HFFc6 (cell line): ENCODE measurements at regions not wholly inside any gene's neighbourhood (a gene's known extent, or its start where the extent isn't known, plus 50 kb on each side); places are given as distances from the start of the nearest gene placed in this dataset.
"Not testable (repeated sequence)": the region's sequence is repeated elsewhere in the genome, so short reads cannot be mapped to it uniquely, and the experiment has no call there.

Experiments
- DNase-seq: peaks from one replicate; pipeline ENCODE4 v3.0.0-alpha.2; 2018
- H3K27ac Mint-ChIP-seq: 2 replicates; pipeline ENCODE4 v1.8.0; 2020; ENCODE audit warnings: mild to moderate bottlenecking, mixed read lengths
- H3K27me3 Mint-ChIP-seq: 2 replicates; pipeline ENCODE4 v1.8.0; 2021; ENCODE audit warnings: mild to moderate bottlenecking, moderate library complexity, mixed read lengths; ENCODE audit not compliant: insufficient read depth
- H3K36me3 Mint-ChIP-seq: 2 replicates; pipeline ENCODE4 v1.8.0; 2021; ENCODE audit warnings: low read depth, mixed read lengths
- H3K4me1 Mint-ChIP-seq: 2 replicates; pipeline ENCODE4 v1.8.0; 2020; ENCODE audit warnings: low read depth, mixed read lengths
- H3K4me3 Mint-ChIP-seq: 2 replicates; pipeline ENCODE4 v1.8.0; 2020; ENCODE audit warnings: mild to moderate bottlenecking, moderate library complexity, mixed read lengths
- H3K9me3 Mint-ChIP-seq: 2 replicates; pipeline ENCODE4 v1.8.0; 2020; ENCODE audit warnings: mild to moderate bottlenecking, mixed read lengths
- CTCF ChIP-seq: fragments of 200-600 bp; sonication (generic); IDR thresholded peaks from 2 replicates; pipeline ENCODE4 v1.5.0; 2021; ENCODE audit warnings: antibody characterized with exemption, mild to moderate bottlenecking

- H3K4me3 Mint-ChIP-seq, H3K27ac Mint-ChIP-seq, H3K4me1 Mint-ChIP-seq, H3K27me3 Mint-ChIP-seq, H3K36me3 Mint-ChIP-seq, H3K9me3 Mint-ChIP-seq: not testable (repeated sequence)
- peak; percentile 53 for TF ChIP-seq CTCF
- peak; percentile 14 for DNase-seq
Observed at GRCh38 chr15:31650055-31650701, 323.5 kb downstream of the KLF13 start.

GRCh38 chr15:31656915-31657314 is 330.3 kb downstream of the KLF13 start:
- H3K4me3 Mint-ChIP-seq, H3K27ac Mint-ChIP-seq: not testable (repeated sequence)

GRCh38 chr15:31660816-31661215 is 334.2 kb downstream of the KLF13 start:
- no peak for DNase-seq
- Mint-ChIP-seq H3K9me3 (no peaks in the 10 kb centered on the region), H3K4me3 (no peak overlapping the region), H3K36me3 (no peaks in the 10 kb centered on the region), H3K4me1 (no peaks in the 10 kb centered on the region), H3K27ac (no peak overlapping the region), H3K27me3 (peaks cover 1% of the 10 kb centered on the region; the same call in 1 of the 2 replicates)
- TF ChIP-seq CTCF = no peak

More at GRCh38 chr15:31656915-31657314, 330.3 kb downstream of the KLF13 start:
- H3K9me3 Mint-ChIP-seq, H3K4me1 Mint-ChIP-seq, H3K27me3 Mint-ChIP-seq, DNase-seq, H3K36me3 Mint-ChIP-seq: not testable (repeated sequence)

GRCh38 chr15:31665732-31666131 is 339.1 kb downstream of the KLF13 start:
- not testable (repeated sequence) for DNase-seq, H3K27ac Mint-ChIP-seq, H3K27me3 Mint-ChIP-seq, H3K9me3 Mint-ChIP-seq, H3K36me3 Mint-ChIP-seq, H3K4me1 Mint-ChIP-seq, H3K4me3 Mint-ChIP-seq

GRCh38 chr15:31669158-31669908 is 342.7 kb downstream of the KLF13 start:
- DNase-seq, H3K27me3 Mint-ChIP-seq, H3K9me3 Mint-ChIP-seq, H3K27ac Mint-ChIP-seq, H3K36me3 Mint-ChIP-seq, H3K4me3 Mint-ChIP-seq, H3K4me1 Mint-ChIP-seq: not testable (repeated sequence)

- H3K36me3 Mint-ChIP-seq, H3K27ac Mint-ChIP-seq, H3K4me3 Mint-ChIP-seq, DNase-seq, H3K9me3 Mint-ChIP-seq, H3K4me1 Mint-ChIP-seq, H3K27me3 Mint-ChIP-seq: not testable (repeated sequence)
Observed at GRCh38 chr15:31673263-31673662, 346.6 kb downstream of the KLF13 start.

- DNase-seq, H3K4me1 Mint-ChIP-seq, H3K4me3 Mint-ChIP-seq, H3K9me3 Mint-ChIP-seq, H3K27me3 Mint-ChIP-seq, H3K36me3 Mint-ChIP-seq, H3K27ac Mint-ChIP-seq: not testable (repeated sequence)
Observed at GRCh38 chr15:31681529-31682259, 348.6 kb upstream of the CHRNA7 start.

GRCh38 chr15:31687088-31687487 is 343.2 kb upstream of the CHRNA7 start:
- not testable (repeated sequence) for H3K27me3 Mint-ChIP-seq, H3K4me1 Mint-ChIP-seq, H3K36me3 Mint-ChIP-seq, H3K4me3 Mint-ChIP-seq, H3K27ac Mint-ChIP-seq, DNase-seq, H3K9me3 Mint-ChIP-seq

GRCh38 chr15:31696509-31696908 is 333.8 kb upstream of the CHRNA7 start:
- H3K9me3 Mint-ChIP-seq, H3K27ac Mint-ChIP-seq, H3K4me3 Mint-ChIP-seq, H3K36me3 Mint-ChIP-seq, DNase-seq, H3K4me1 Mint-ChIP-seq, H3K27me3 Mint-ChIP-seq: not testable (repeated sequence)

GRCh38 chr15:31705076-31705678 is 325.1 kb upstream of the CHRNA7 start:
- H3K9me3 Mint-ChIP-seq, H3K4me3 Mint-ChIP-seq, H3K27me3 Mint-ChIP-seq, H3K36me3 Mint-ChIP-seq, DNase-seq, H3K4me1 Mint-ChIP-seq, H3K27ac Mint-ChIP-seq: not testable (repeated sequence)

GRCh38 chr15:31707944-31708702 is 322.2 kb upstream of the CHRNA7 start:
- not testable (repeated sequence) for DNase-seq, H3K4me1 Mint-ChIP-seq, H3K27me3 Mint-ChIP-seq, H3K36me3 Mint-ChIP-seq, H3K4me3 Mint-ChIP-seq, H3K27ac Mint-ChIP-seq, H3K9me3 Mint-ChIP-seq
